ENCODE measurements at regions not wholly inside any gene's neighbourhood (a gene's known extent, or its start where the extent isn't known, plus 50 kb on each side); places are given as distances from the start of the nearest gene placed in this dataset.
"Not testable (repeated sequence)": the region's sequence is repeated elsewhere in the genome, so short reads cannot be mapped to it uniquely, and the experiment has no call there.

DNA sequence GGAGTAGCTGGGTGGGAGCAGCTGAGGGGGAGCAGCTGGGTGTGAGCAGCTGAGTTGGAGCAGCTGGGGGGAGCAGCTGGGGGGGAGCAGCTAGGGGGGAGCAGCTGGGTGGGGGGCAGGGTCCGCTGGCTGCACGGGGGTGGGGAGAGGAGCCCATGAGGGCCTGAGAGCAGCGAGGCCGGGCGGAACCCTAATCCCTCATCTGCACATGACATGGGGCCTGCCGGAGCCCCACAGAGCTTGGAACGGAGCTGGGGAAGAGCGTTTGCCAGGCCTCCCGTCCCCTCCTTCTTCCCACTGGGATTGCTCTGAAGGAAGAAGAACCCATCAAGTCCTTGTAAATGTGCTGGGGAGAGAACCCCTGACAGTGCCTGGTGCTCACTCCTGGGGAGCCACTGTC is 83.2 kb upstream of the LPCAT1 start:
- TF ChIP-seq, protein P1, sequence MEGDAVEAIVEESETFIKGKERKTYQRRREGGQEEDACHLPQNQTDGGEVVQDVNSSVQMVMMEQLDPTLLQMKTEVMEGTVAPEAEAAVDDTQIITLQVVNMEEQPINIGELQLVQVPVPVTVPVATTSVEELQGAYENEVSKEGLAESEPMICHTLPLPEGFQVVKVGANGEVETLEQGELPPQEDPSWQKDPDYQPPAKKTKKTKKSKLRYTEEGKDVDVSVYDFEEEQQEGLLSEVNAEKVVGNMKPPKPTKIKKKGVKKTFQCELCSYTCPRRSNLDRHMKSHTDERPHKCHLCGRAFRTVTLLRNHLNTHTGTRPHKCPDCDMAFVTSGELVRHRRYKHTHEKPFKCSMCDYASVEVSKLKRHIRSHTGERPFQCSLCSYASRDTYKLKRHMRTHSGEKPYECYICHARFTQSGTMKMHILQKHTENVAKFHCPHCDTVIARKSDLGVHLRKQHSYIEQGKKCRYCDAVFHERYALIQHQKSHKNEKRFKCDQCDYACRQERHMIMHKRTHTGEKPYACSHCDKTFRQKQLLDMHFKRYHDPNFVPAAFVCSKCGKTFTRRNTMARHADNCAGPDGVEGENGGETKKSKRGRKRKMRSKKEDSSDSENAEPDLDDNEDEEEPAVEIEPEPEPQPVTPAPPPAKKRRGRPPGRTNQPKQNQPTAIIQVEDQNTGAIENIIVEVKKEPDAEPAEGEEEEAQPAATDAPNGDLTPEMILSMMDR (IDR thresholded peaks at IDR 0.05), result not testable (repeated sequence)
- TF ChIP-seq JUND (IDR thresholded peaks at IDR 0.05); POLR2AphosphoS5 (IDR thresholded peaks at IDR 0.05; ENCODE audit: low read depth, low read length): not testable (repeated sequence)
